AG04449 (cell line): ENCODE measurements at regions not wholly inside any gene's neighbourhood (a gene's known extent, or its start where the extent isn't known, plus 50 kb on each side); places are given as distances from the start of the nearest gene placed in this dataset.

Source experiments
- CTCF ChIA-PET: fragments of 350-600 bp; formaldehyde crosslinking; extraction: SDS; loops from one replicate; lab custom pipeline; 2021; ENCODE audit warnings: antibody characterized with exemption; lab: Yijun Ruan, JAX
- POLR2A ChIA-PET: fragments of 400-600, 350-600 bp; formaldehyde crosslinking; extraction: SDS; loops from one replicate; lab custom pipeline; 2020; ENCODE audit warnings: antibody characterized with exemption, inconsistent platforms; lab: Yijun Ruan, JAX
- DNase-seq: peaks from one replicate; pipeline ENCODE4 v3.0.0-alpha.2; 2010; ENCODE audit warnings: low read depth, low spot score
- H3K4me3 ChIP-seq: 2 replicates; pipeline ENCODE4 v1.5.1; 2011; ENCODE audit warnings: low read depth, mild to moderate bottlenecking, control low read depth, low read length
- CTCF ChIP-seq: IDR thresholded peaks from one replicate; pipeline ENCODE4 v1.5.1; 2011; ENCODE audit warnings: mild to moderate bottlenecking, moderate library complexity, low read length, control low read depth, inconsistent platforms; ENCODE audit not compliant: insufficient read depth; ENCODE audit errors: missing control alignments

GRCh38 chr12:71009430-71010142 lies 89.0 kb upstream of the PTPRR start:
- no peak for TF ChIP-seq CTCF
- H3K4me3 ChIP-seq: no peak overlapping the region
- ChIA-PET CTCF (interaction anchor here (3.6 kb wide), 1 partner anchor 276 kb away, joined by 17 read pairs; no protein-coding TSS in a partner anchor), POLR2A (no interaction called here)
- DNase-seq: no peak

- DNase-seq: no peak
- ChIA-PET POLR2A (no interaction called here), CTCF (interaction anchor here (0.6 to 3.6 kb wide), 5 partner anchors 275 to 1021 kb away, joined by 3 to 17 read pairs (median 3); no protein-coding TSS in a partner anchor)
- no peak overlapping the region for H3K4me3 ChIP-seq
- no peak for TF ChIP-seq CTCF
Measured at GRCh38 chr12:71008616-71009015, 88.1 kb upstream of the PTPRR start.

- no peak for TF ChIP-seq CTCF
- CTCF ChIA-PET: interaction anchor here (0.6 to 3.6 kb wide), 5 partner anchors 159 to 1020 kb away, joined by 3 to 17 read pairs (median 3); no protein-coding TSS in a partner anchor
- POLR2A ChIA-PET: interaction anchor here (0.6 kb wide), 1 partner anchor 25 kb away, joined by 3 read pairs; no protein-coding TSS in a partner anchor
- no peak overlapping the region for H3K4me3 ChIP-seq
- DNase-seq: no peak
Measured at GRCh38 chr12:71007781-71008404, 87.4 kb upstream of the PTPRR start.

- no peak overlapping the region for H3K4me3 ChIP-seq
- no peak for DNase-seq
- ChIA-PET POLR2A (no interaction called here), CTCF (interaction anchor here (1.2 to 3.6 kb wide), 3 partner anchors 158 to 418 kb away, joined by 3 to 17 read pairs (median 4); no protein-coding TSS in a partner anchor)
- no peak for TF ChIP-seq CTCF
Measured at GRCh38 chr12:71007020-71007419, 86.5 kb upstream of the PTPRR start.

GRCh38 chr12:71005166-71005565 lies 84.6 kb upstream of the PTPRR start:
- TF ChIP-seq CTCF: no peak
- H3K4me3 ChIP-seq: no peak overlapping the region
- CTCF ChIA-PET: no interaction called here
- POLR2A ChIA-PET: no interaction called here
- DNase-seq: no peak

- TF ChIP-seq CTCF: no peak
- POLR2A ChIA-PET: no interaction called here
- CTCF ChIA-PET: no interaction called here
- H3K4me3 ChIP-seq: no peak overlapping the region
- DNase-seq: no peak
Measured at GRCh38 chr12:71004578-71004977, 84.0 kb upstream of the PTPRR start.
